ENCODE measurements at regions not wholly inside any gene's neighbourhood (a gene's known extent, or its start where the extent isn't known, plus 50 kb on each side); places are given as distances from the start of the nearest gene placed in this dataset.

DNA sequence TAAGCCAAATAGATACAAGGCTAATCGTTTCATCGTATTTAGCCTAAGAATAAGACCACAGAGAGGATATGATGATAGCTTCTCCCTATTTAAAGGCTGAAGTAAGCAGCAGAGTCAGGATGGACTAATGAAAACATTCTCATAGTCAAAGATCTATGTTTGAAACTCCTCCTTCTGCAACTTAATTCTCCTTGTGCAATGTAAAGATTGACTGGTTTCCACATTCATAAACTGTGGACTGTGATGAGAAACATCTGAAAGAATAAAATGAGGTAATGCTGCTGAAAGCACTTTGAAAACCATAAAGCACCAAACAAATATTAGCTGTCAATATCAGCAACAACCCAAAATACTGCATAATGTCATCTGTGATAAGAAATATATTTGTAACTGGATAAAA lies 361.9 kb downstream of the CSNK1G3 start:
- TF ChIP-seq, protein P1, sequence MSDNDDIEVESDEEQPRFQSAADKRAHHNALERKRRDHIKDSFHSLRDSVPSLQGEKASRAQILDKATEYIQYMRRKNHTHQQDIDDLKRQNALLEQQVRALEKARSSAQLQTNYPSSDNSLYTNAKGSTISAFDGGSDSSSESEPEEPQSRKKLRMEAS (IDR thresholded peaks at IDR 0.05), result no peak
- TF ChIP-seq HNF4A (conservative IDR thresholded peaks at IDR 0.05) (no peak), TAF1 (conservative IDR thresholded peaks at IDR 0.05) (no peak), FOXA1 (IDR thresholded peaks at IDR 0.05) (no peak), CTCF (IDR thresholded peaks at IDR 0.05; ENCODE audit: low read depth, low read length, missing input control) (no peak), EGR1 (IDR thresholded peaks at IDR 0.05; ENCODE audit: low read depth in 2 of 2) (no peak), RXRA (IDR thresholded peaks at IDR 0.05) (no peak)
- TF ChIP-seq, protein P2, sequence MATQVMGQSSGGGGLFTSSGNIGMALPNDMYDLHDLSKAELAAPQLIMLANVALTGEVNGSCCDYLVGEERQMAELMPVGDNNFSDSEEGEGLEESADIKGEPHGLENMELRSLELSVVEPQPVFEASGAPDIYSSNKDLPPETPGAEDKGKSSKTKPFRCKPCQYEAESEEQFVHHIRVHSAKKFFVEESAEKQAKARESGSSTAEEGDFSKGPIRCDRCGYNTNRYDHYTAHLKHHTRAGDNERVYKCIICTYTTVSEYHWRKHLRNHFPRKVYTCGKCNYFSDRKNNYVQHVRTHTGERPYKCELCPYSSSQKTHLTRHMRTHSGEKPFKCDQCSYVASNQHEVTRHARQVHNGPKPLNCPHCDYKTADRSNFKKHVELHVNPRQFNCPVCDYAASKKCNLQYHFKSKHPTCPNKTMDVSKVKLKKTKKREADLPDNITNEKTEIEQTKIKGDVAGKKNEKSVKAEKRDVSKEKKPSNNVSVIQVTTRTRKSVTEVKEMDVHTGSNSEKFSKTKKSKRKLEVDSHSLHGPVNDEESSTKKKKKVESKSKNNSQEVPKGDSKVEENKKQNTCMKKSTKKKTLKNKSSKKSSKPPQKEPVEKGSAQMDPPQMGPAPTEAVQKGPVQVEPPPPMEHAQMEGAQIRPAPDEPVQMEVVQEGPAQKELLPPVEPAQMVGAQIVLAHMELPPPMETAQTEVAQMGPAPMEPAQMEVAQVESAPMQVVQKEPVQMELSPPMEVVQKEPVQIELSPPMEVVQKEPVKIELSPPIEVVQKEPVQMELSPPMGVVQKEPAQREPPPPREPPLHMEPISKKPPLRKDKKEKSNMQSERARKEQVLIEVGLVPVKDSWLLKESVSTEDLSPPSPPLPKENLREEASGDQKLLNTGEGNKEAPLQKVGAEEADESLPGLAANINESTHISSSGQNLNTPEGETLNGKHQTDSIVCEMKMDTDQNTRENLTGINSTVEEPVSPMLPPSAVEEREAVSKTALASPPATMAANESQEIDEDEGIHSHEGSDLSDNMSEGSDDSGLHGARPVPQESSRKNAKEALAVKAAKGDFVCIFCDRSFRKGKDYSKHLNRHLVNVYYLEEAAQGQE (IDR thresholded peaks at IDR 0.05), result no peak
- H3K9ac ChIP-seq (ENCODE audit: low read depth in 1 of 2, low read length in 2 of 2), result no peak overlapping the region
- H3K27me3 ChIP-seq (ENCODE audit: control insufficient read depth in 4 of 4, insufficient read depth in 4 of 4, low read length in 3 of 4), result no peaks in the 10 kb centered on the region
- no peak overlapping the region for H3K27ac ChIP-seq (ENCODE audit: low read depth in 1 of 2, low read length in 2 of 2)
- no peaks in the 10 kb centered on the region for H3K9me3 ChIP-seq (ENCODE audit: control insufficient read depth in 4 of 4, low read length in 3 of 4)
- H3K4me1 ChIP-seq (ENCODE audit: control insufficient read depth in 4 of 4, insufficient read depth in 4 of 4, low read length in 3 of 4), result no peaks in the 10 kb centered on the region
- DNase-seq (ENCODE audit: low spot score), result no peak
- no peak overlapping the region for H3K4me3 ChIP-seq (ENCODE audit: low read depth in 1 of 3, low read length in 3 of 3)
- H3K36me3 ChIP-seq (ENCODE audit: control insufficient read depth in 4 of 4, insufficient read depth in 3 of 4, low read depth in 1 of 4, low read length in 3 of 4), result no peaks in the 10 kb centered on the region
- WGBS, result 74% methylated on average over 2 of the region's 2 CpGs

- no peak overlapping the region for H3K4me3 ChIP-seq (ENCODE audit: low read depth in 1 of 3, low read length in 3 of 3)
- H3K36me3 ChIP-seq (ENCODE audit: control insufficient read depth in 4 of 4, insufficient read depth in 3 of 4, low read depth in 1 of 4, low read length in 3 of 4), result no peaks in the 10 kb centered on the region
- no peak for TF ChIP-seq ZBTB33 (IDR thresholded peaks at IDR 0.05)
- TF ChIP-seq HNF4A (conservative IDR thresholded peaks at IDR 0.05), result no peak
- no peak for TF ChIP-seq JUND (IDR thresholded peaks at IDR 0.05)
- no peak for TF ChIP-seq TAF1 (conservative IDR thresholded peaks at IDR 0.05)
- TF ChIP-seq, protein P1 (IDR thresholded peaks at IDR 0.05), result no peak
- WGBS, result 92% methylated on average over 1 of the region's 1 CpG
- no peak overlapping the region for H3K27ac ChIP-seq (ENCODE audit: low read depth in 1 of 2, low read length in 2 of 2)
- H3K9ac ChIP-seq (ENCODE audit: low read depth in 1 of 2, low read length in 2 of 2), result no peak overlapping the region
- DNase-seq (ENCODE audit: low spot score), result no peak
- no peaks in the 10 kb centered on the region for H3K9me3 ChIP-seq (ENCODE audit: control insufficient read depth in 4 of 4, low read length in 3 of 4)
- H3K4me1 ChIP-seq (ENCODE audit: control insufficient read depth in 4 of 4, insufficient read depth in 4 of 4, low read length in 3 of 4), result no peaks in the 10 kb centered on the region
- no peaks in the 10 kb centered on the region for H3K27me3 ChIP-seq (ENCODE audit: control insufficient read depth in 4 of 4, insufficient read depth in 4 of 4, low read length in 3 of 4)
Measured at GRCh38 chr5:123871373-123871772, 359.4 kb downstream of the CSNK1G3 start.
